ENCODE measurements at regions not wholly inside any gene's neighbourhood (a gene's known extent, or its start where the extent isn't known, plus 50 kb on each side); places are given as distances from the start of the nearest gene placed in this dataset.

DNA sequence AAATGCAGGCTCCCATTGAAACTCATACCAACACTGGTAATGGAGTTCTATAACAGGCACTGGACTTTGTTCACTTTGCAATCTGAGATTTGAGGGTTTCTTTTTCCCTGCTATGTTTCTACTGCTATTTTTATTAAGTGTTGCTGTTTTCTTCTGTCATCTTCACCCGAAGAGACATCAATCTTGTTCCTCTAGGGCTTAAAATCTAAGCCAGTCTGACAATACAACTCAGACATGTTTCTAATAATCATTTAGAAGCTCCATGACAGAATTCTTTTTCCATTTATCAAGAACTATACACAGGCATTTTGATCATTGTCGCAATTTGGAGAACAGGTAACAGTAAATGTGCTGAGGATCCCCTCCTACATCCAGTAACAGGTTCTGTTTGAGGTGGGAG, 98.5 kb upstream of the GNAI1 start:
- TF ChIP-seq POLR2A (IDR thresholded peaks at IDR 0.05) = no peak
- TF ChIP-seq, protein P1, sequence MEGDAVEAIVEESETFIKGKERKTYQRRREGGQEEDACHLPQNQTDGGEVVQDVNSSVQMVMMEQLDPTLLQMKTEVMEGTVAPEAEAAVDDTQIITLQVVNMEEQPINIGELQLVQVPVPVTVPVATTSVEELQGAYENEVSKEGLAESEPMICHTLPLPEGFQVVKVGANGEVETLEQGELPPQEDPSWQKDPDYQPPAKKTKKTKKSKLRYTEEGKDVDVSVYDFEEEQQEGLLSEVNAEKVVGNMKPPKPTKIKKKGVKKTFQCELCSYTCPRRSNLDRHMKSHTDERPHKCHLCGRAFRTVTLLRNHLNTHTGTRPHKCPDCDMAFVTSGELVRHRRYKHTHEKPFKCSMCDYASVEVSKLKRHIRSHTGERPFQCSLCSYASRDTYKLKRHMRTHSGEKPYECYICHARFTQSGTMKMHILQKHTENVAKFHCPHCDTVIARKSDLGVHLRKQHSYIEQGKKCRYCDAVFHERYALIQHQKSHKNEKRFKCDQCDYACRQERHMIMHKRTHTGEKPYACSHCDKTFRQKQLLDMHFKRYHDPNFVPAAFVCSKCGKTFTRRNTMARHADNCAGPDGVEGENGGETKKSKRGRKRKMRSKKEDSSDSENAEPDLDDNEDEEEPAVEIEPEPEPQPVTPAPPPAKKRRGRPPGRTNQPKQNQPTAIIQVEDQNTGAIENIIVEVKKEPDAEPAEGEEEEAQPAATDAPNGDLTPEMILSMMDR (IDR thresholded peaks at IDR 0.05) = no peak

All from Peyer's patch (tissue), 4 donors.